Activated naive CD4-positive, alpha-beta T cell treated with anti-CD3 and anti-CD28 coated beads, Interleukin-2, amount 50 U/mL, for 24 hours (primary cell): ENCODE measurements at regions not wholly inside any gene's neighbourhood (a gene's known extent, or its start where the extent isn't known, plus 50 kb on each side); places are given as distances from the start of the nearest gene placed in this dataset.
A peak's percentile ranks its signal among the peaks of the same experiment; 100 is the strongest.

Experiments used
- H3K27ac Mint-ChIP-seq: one replicate; pipeline ENCODE4 v1.8.0; 2021; ENCODE audit warnings: mild to moderate bottlenecking, mixed read lengths
- H3K27me3 Mint-ChIP-seq: one replicate; pipeline ENCODE4 v1.8.0; 2021; ENCODE audit warnings: mixed read lengths
- H3K36me3 Mint-ChIP-seq: one replicate; pipeline ENCODE4 v1.8.0; 2021; ENCODE audit warnings: mixed read lengths
- H3K4me1 Mint-ChIP-seq: one replicate; pipeline ENCODE4 v1.8.0; 2021; ENCODE audit warnings: mixed read lengths
- H3K4me3 Mint-ChIP-seq: one replicate; pipeline ENCODE4 v1.8.0; 2021; ENCODE audit warnings: mild to moderate bottlenecking, mixed read lengths
- H3K9me3 Mint-ChIP-seq: one replicate; pipeline ENCODE4 v1.8.0; 2021; ENCODE audit warnings: mixed read lengths

- Mint-ChIP-seq H3K4me3 (no peak overlapping the region), H3K4me1 (peaks cover 87% of the 10 kb centered on the region), H3K9me3 (no peaks in the 10 kb centered on the region), H3K36me3 (no peaks in the 10 kb centered on the region), H3K27ac (peak overlapping the region; percentile 10), H3K27me3 (no peaks in the 10 kb centered on the region)
Measured at GRCh38 chr11:95676308-95676707, 113.3 kb downstream of the FAM76B start.

DNA sequence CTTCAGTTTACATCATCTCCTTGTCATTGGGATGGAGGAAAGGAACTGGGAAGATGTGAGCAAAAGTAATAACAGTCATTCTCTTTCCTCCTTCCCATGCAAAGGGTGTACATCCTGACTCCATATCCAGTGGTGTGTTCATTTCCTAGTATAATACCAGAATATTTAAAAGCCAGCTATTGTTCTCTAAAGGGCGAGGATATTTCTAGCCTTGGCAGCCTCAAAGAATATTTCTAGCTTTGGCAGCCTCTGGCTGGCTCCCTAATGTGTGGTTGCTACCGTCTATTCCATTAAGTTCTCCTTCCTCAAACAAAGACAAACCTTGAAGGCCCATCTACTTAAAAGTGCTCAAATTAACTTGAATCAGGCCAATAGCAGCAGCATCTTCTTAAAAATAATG is 114.0 kb downstream of the FAM76B start:
- H3K27ac Mint-ChIP-seq, result peak overlapping the region; percentile 9
- H3K4me3 Mint-ChIP-seq, result no peak overlapping the region
- H3K4me1 Mint-ChIP-seq, result peaks cover 79% of the 10 kb centered on the region
- H3K27me3 Mint-ChIP-seq, result no peaks in the 10 kb centered on the region
- no peaks in the 10 kb centered on the region for H3K36me3 Mint-ChIP-seq
- H3K9me3 Mint-ChIP-seq, result no peaks in the 10 kb centered on the region

DNA sequence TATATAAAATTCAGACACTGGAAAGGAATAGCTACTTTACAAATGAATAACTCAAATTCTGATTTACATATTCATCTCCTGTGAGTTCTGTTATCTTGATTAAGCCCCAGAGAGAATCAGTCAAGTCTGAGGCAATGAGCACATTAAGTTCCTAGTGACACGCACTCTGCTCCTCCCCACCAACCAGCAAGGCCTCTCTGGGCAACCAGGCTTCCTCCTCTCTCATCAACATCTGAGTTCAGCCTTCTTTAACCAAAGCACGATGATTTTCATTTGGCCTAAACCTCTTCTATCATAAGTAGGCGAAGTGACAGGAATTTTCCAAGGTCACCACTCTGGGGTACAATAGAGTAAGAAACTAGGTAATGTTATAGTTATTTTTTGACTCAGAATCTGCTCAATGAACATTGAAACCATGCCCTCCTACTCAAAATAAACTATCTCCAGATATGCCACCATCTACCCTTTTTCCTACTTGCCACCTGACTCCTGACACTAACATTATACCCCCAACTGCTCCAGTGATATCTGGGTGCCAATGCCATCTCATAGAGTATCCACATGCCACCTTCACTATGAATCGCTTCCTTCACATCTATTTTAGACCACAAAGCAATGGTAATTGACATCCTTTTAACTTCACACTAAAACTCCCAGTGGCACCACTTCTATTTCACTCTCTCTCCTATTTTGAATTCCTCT is 114.8 kb downstream of the FAM76B start:
- H3K36me3 Mint-ChIP-seq, result no peaks in the 10 kb centered on the region
- no peaks in the 10 kb centered on the region for H3K27me3 Mint-ChIP-seq
- H3K9me3 Mint-ChIP-seq, result no peaks in the 10 kb centered on the region
- peak overlapping the region; percentile 23 for H3K4me3 Mint-ChIP-seq
- peaks cover 72% of the 10 kb centered on the region for H3K4me1 Mint-ChIP-seq
- H3K27ac Mint-ChIP-seq, result peak overlapping the region; percentile 90

GRCh38 chr11:95671768-95672167 is 117.8 kb downstream of the FAM76B start:
- Mint-ChIP-seq H3K27ac (no peak overlapping the region), H3K9me3 (peaks cover 4% of the 10 kb centered on the region), H3K4me1 (peaks cover 55% of the 10 kb centered on the region)

DNA sequence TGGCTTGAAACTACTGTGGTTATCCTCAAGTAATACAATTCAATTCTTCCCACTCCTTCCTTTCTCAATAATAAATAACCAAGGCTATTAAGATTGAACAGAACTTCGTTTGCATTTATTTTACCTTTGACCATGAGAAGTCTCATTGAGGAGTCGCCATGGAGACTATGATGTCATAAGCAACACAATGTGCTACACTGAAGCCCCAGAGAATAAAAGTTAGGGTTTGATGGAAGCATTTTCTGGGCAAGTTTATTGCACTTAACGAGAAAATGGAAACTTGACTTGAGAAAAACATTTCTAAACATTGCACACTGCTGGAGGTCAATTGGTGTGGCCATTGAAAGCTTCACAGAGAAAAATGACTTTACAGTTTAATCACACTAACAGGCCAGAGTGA is 121.5 kb downstream of the FAM76B start:
- Mint-ChIP-seq H3K27me3 (no peaks in the 10 kb centered on the region), H3K9me3 (peaks cover 20% of the 10 kb centered on the region), H3K27ac (no peak overlapping the region), H3K4me3 (no peak overlapping the region), H3K4me1 (peaks cover 32% of the 10 kb centered on the region), H3K36me3 (peaks cover 16% of the 10 kb centered on the region)

More at GRCh38 chr11:95671768-95672167, 117.8 kb downstream of the FAM76B start:
- no peaks in the 10 kb centered on the region for H3K27me3 Mint-ChIP-seq
- H3K4me3 Mint-ChIP-seq, result no peak overlapping the region
- H3K36me3 Mint-ChIP-seq, result peaks cover 8% of the 10 kb centered on the region

- H3K4me3 Mint-ChIP-seq, result no peak overlapping the region
- peaks cover 15% of the 10 kb centered on the region for H3K9me3 Mint-ChIP-seq
- peaks cover 47% of the 10 kb centered on the region for H3K4me1 Mint-ChIP-seq
- peaks cover 8% of the 10 kb centered on the region for H3K36me3 Mint-ChIP-seq
- H3K27me3 Mint-ChIP-seq, result no peaks in the 10 kb centered on the region
- no peak overlapping the region for H3K27ac Mint-ChIP-seq
Measured at GRCh38 chr11:95661162-95661561, 128.4 kb downstream of the FAM76B start.

- no peak overlapping the region for H3K4me3 Mint-ChIP-seq
- peaks cover 4% of the 10 kb centered on the region for H3K36me3 Mint-ChIP-seq
- peaks cover 5% of the 10 kb centered on the region for H3K9me3 Mint-ChIP-seq
- peaks cover 47% of the 10 kb centered on the region for H3K4me1 Mint-ChIP-seq
- no peaks in the 10 kb centered on the region for H3K27me3 Mint-ChIP-seq
- H3K27ac Mint-ChIP-seq, result peak overlapping the region; percentile 30
Measured at GRCh38 chr11:95660038-95660437, 129.5 kb downstream of the FAM76B start.

DNA sequence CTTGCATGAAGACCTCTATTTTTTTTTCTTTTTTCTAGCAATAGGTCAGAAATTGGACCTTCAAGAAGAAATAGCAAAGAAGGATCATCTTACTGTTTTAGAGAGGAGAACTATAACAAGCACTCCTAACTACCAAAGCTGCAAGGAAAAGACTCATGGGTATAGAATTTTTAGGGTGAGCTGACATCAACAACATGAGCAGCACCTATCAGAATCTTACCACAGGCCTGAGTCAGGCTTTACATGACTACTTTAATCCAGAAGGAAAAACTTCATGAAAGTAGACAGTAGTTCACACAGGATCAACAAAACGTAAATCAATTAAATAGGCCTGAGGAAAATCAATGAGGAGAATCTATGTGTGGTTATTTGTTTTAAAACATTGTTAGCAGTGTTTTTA is 130.5 kb downstream of the FAM76B start:
- peaks cover 3% of the 10 kb centered on the region for H3K36me3 Mint-ChIP-seq
- H3K4me3 Mint-ChIP-seq, result no peak overlapping the region
- peaks cover 46% of the 10 kb centered on the region for H3K4me1 Mint-ChIP-seq
- no peaks in the 10 kb centered on the region for H3K27me3 Mint-ChIP-seq
- no peak overlapping the region for H3K27ac Mint-ChIP-seq
- H3K9me3 Mint-ChIP-seq, result no peaks in the 10 kb centered on the region

GRCh38 chr11:95655536-95655935 is 134.0 kb downstream of the FAM76B start:
- Mint-ChIP-seq H3K9me3 (no peaks in the 10 kb centered on the region), H3K27me3 (no peaks in the 10 kb centered on the region), H3K4me1 (peaks cover 26% of the 10 kb centered on the region), H3K36me3 (peaks cover 8% of the 10 kb centered on the region), H3K4me3 (no peak overlapping the region), H3K27ac (no peak overlapping the region)

DNA sequence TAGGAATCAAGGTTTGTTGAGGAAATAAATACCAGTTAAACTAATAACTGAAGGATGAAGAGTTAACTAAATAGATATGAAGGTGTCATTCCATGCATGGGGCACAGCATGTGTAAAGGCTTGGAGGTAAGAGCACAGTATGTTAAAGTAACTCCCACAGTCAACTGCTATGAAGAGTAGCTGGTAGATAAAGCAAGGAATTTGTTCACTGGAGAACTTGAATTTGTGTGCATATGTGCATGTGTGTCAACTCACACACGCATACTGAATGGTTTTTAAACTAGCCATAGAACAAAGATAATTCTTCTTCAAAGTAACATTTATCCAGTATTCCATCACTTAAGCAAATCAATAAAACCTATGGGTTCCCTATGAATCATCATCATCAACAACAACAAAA is 135.9 kb downstream of the FAM76B start:
- peaks cover 8% of the 10 kb centered on the region for H3K36me3 Mint-ChIP-seq
- H3K27me3 Mint-ChIP-seq, result no peaks in the 10 kb centered on the region
- no peak overlapping the region for H3K27ac Mint-ChIP-seq
- H3K4me3 Mint-ChIP-seq, result no peak overlapping the region
- no peaks in the 10 kb centered on the region for H3K9me3 Mint-ChIP-seq
- H3K4me1 Mint-ChIP-seq, result peaks cover 17% of the 10 kb centered on the region

GRCh38 chr11:95653099-95653498 is 136.5 kb downstream of the FAM76B start:
- H3K4me3 Mint-ChIP-seq, result no peak overlapping the region
- no peaks in the 10 kb centered on the region for H3K27me3 Mint-ChIP-seq
- no peak overlapping the region for H3K27ac Mint-ChIP-seq
- H3K9me3 Mint-ChIP-seq, result no peaks in the 10 kb centered on the region
- peaks cover 19% of the 10 kb centered on the region for H3K4me1 Mint-ChIP-seq
- peaks cover 8% of the 10 kb centered on the region for H3K36me3 Mint-ChIP-seq

- Mint-ChIP-seq H3K27ac (no peak overlapping the region), H3K4me3 (no peak overlapping the region), H3K36me3 (peaks cover 9% of the 10 kb centered on the region), H3K4me1 (peaks cover 25% of the 10 kb centered on the region), H3K9me3 (peaks cover 6% of the 10 kb centered on the region), H3K27me3 (no peaks in the 10 kb centered on the region)
Measured at GRCh38 chr11:95652002-95652472, 137.5 kb downstream of the FAM76B start.

DNA sequence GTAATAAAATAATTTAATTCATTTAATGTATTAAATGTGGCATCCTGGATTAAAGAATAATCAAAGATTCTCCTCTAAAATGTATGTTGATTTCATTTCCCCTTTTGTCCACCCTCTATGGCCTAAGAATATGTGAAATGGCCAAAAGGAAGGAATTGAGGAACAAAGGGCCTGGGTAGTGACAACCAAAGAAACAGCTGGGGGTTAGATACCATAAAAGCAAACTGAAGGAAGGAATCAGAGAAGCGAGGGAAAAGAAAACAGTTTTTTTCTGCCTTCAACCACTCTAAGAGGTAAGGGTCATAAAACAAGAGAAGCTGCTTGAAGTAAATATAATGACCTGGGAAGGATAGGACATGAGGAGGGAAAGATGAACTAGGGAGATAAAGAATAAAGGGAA is 139.3 kb downstream of the FAM76B start:
- H3K27me3 Mint-ChIP-seq, result no peaks in the 10 kb centered on the region
- H3K36me3 Mint-ChIP-seq, result peaks cover 11% of the 10 kb centered on the region

DNA sequence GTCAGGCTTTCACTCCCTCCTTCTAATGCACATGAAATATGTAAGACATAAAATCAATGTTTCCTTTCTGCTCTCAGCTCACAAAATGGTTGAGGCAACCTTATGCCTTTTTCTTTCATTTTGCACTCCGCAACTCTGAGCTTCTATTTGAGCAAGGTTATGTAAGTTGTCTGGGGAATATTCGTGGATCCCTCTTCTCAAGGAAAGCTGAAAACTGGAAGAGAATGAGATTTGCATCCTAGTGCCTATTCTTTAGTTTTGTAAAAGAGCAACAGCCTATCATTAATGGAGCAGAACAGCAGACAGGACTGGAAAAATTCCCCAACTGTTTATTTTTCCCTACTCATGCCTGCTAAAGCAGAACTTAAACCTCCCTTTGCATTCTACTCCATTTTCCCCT is 141.7 kb downstream of the FAM76B start:
- Mint-ChIP-seq H3K4me1 (peaks cover 25% of the 10 kb centered on the region), H3K36me3 (peaks cover 10% of the 10 kb centered on the region), H3K4me3 (peak overlapping the region; percentile 9), H3K9me3 (peaks cover 25% of the 10 kb centered on the region), H3K27me3 (no peaks in the 10 kb centered on the region), H3K27ac (peak overlapping the region; percentile 81)

More for the DNA sequence above, 139.3 kb downstream of the FAM76B start:
- no peak overlapping the region for H3K4me3 Mint-ChIP-seq
- H3K4me1 Mint-ChIP-seq, result peaks cover 25% of the 10 kb centered on the region
- H3K27ac Mint-ChIP-seq, result no peak overlapping the region
- peaks cover 16% of the 10 kb centered on the region for H3K9me3 Mint-ChIP-seq

DNA sequence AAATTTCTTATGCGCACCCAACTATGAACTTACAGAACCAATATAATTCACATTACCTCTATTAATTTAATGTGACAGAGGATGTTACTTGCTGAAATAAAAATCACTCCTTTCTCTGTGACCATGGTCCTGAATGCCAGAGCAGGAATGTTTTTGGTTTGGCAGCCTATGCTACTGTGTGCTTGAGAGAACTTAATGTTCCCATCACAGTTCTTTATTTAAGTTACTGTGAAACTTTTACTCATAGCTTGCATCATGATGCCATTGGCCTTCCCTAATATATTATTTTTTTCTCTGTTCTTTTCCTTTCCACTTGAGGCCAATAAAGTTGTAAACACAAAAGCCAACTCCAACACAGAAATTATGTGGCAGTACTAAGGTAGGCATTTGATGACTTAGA is 142.2 kb downstream of the FAM76B start:
- Mint-ChIP-seq H3K27me3 (no peaks in the 10 kb centered on the region), H3K36me3 (peaks cover 10% of the 10 kb centered on the region), H3K27ac (peak overlapping the region; percentile 81), H3K4me1 (peaks cover 30% of the 10 kb centered on the region), H3K4me3 (no peak overlapping the region), H3K9me3 (peaks cover 25% of the 10 kb centered on the region)

DNA sequence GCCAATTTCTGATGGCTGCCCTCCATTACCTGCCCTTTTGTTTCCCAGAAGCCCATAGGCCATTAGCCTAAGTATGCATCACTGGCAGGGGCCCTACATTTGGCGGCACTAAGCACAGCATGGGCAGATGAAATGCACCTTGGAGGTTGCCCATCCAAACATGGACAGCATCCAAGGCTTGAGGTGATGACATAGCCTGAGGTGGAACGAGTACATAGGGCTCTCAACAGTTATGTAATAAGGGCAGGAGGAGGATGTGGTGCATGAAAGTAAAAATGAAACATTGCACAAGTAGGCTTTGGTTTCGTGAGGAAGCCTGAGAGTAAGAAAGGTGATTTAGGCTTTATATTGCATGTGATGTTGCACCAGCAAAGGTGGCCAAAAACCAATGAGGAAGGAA is 148.1 kb downstream of the FAM76B start:
- Mint-ChIP-seq H3K36me3 (peaks cover 15% of the 10 kb centered on the region), H3K4me1 (peaks cover 26% of the 10 kb centered on the region), H3K27me3 (no peaks in the 10 kb centered on the region), H3K4me3 (peak overlapping the region; percentile 42), H3K9me3 (peaks cover 20% of the 10 kb centered on the region), H3K27ac (peak overlapping the region; percentile 75)

DNA sequence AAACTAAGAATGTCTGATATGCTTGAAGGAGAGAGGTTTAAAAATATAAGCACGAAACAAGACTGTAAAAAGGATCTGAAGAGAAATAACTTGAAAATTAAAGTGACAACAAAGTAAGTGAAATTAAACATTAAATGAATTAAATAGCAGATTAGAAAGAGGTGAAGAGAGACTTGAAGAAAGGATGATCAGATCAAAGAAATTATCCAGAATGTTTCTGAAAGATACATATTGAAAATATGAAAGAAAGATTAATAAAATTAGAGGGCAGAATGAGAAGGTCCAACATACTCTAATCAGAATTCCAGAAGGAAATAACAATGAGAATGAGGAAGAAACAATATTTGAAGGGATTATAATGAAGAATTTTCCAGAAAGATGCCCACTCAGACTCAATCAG is 151.1 kb downstream of the FAM76B start:
- H3K9me3 Mint-ChIP-seq, result peaks cover 5% of the 10 kb centered on the region
- H3K4me1 Mint-ChIP-seq, result peaks cover 26% of the 10 kb centered on the region
- peaks cover 10% of the 10 kb centered on the region for H3K36me3 Mint-ChIP-seq
- no peak overlapping the region for H3K27ac Mint-ChIP-seq
- no peak overlapping the region for H3K4me3 Mint-ChIP-seq
- H3K27me3 Mint-ChIP-seq, result no peaks in the 10 kb centered on the region
